Thyroid gland (tissue), 4 donors: ENCODE measurements at regions not wholly inside any gene's neighbourhood (a gene's known extent, or its start where the extent isn't known, plus 50 kb on each side); places are given as distances from the start of the nearest gene placed in this dataset.

ENCODE experiments used
- DNase-seq, 2 donors: peaks; one replicate each; pipeline ENCODE4 v3.0.0-alpha.2; 2019
- H3K27ac ChIP-seq, 3 donors: fragments of 200-600 bp; sonication (generic); 1 replicate in 2 of 3; 2 replicates in 1 of 3; pipeline ENCODE4 v1.5.1; 2016 to 2019; ENCODE audit warnings: mild to moderate bottlenecking in 1 of 3, moderate library complexity in 1 of 3
- H3K27me3 ChIP-seq: fragments of 200-600 bp; sonication (generic); one replicate; pipeline ENCODE4 v1.5.1; 2019
- H3K36me3 ChIP-seq, 2 donors: fragments of 200-600 bp; sonication (generic); one replicate each; pipeline ENCODE4 v1.5.1; 2016 to 2019
- H3K4me1 ChIP-seq, 2 donors: fragments of 200-600 bp; sonication (generic); one replicate each; pipeline ENCODE4 v1.5.1; 2017 to 2019
- H3K4me3 ChIP-seq, 3 donors: fragments of 200-600 bp; sonication (generic); replicated peaks in 1 of 3; 1 replicate in 2 of 3; 2 replicates in 1 of 3; pipeline ENCODE4 v1.5.1; 2016; ENCODE audit warnings: mild to moderate bottlenecking in 1 of 3
- H3K9me3 ChIP-seq: fragments of 200-600 bp; sonication (generic); one replicate; pipeline ENCODE4 v1.5.1; 2017
- POLR2A ChIP-seq, 2 donors: fragments of 450-650 bp; IDR thresholded peaks; one replicate each; pipeline ENCODE4 v1.6.1; 2017; ENCODE audit warnings: antibody characterized with exemption in 2 of 2, mild to moderate bottlenecking in 2 of 2, moderate library complexity in 1 of 2
- WGBS, 2 donors: methylation state at CpG; one replicate each; pipeline ENCODE4 v1.1.5; 2017; 5-methylcytosine and 5-hydroxymethylcytosine counted together
- intact Hi-C: fragments of 100-400 bp; cut with DNase I; formaldehyde crosslinking; loops from one replicate; pipeline ENCODE4 v1.15.1; 2023
- TF ChIP-seq, protein P1 (sequence below), 6 experiments: fragments of 200-600 bp in 3 of 6; fragments of 450-650 bp in 3 of 6; sonication (generic) in 3 of 6; IDR thresholded peaks; one replicate each; pipeline ENCODE4 v1.5.1; 2016 to 2019; ENCODE audit warnings: antibody characterized with exemption in 6 of 6, mild to moderate bottlenecking in 2 of 6, inconsistent platforms in 1 of 6, moderate library complexity in 1 of 6

DNA sequence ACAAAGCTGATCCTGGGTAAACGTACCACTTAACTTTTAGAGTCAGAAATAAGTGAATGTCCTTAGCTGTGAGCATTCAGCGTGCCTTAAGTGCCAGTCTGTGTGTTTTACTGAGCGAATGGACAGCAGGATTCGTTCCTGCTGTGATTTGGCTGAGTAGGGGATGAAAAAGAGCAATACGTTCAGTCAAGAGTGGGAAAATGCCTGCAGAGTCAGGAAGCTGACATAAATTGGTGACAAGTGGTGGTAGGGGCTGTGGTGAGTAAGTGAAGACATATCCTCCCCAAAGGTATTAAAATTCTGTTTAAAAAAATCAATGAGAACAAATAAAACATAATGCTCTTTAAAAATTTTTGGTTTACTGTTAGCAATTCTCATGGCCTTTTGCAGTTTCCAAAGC is 56.6 kb upstream of the TNIP3 start:
- no peak for DNase-seq
- H3K4me3 ChIP-seq, result no peak overlapping the region
- no peaks in the 10 kb centered on the region for H3K4me1 ChIP-seq
- H3K36me3 ChIP-seq, result no peaks in the 10 kb centered on the region
- no peaks in the 10 kb centered on the region for H3K27me3 ChIP-seq
- WGBS, 2 donors, result 27 to 35% methylated on average over 5 of the region's 5 CpGs
- intact Hi-C loops, result no loop called here
- no peaks in the 10 kb centered on the region for H3K9me3 ChIP-seq
- H3K27ac ChIP-seq, result no peak overlapping the region
- TF ChIP-seq, protein P1, sequence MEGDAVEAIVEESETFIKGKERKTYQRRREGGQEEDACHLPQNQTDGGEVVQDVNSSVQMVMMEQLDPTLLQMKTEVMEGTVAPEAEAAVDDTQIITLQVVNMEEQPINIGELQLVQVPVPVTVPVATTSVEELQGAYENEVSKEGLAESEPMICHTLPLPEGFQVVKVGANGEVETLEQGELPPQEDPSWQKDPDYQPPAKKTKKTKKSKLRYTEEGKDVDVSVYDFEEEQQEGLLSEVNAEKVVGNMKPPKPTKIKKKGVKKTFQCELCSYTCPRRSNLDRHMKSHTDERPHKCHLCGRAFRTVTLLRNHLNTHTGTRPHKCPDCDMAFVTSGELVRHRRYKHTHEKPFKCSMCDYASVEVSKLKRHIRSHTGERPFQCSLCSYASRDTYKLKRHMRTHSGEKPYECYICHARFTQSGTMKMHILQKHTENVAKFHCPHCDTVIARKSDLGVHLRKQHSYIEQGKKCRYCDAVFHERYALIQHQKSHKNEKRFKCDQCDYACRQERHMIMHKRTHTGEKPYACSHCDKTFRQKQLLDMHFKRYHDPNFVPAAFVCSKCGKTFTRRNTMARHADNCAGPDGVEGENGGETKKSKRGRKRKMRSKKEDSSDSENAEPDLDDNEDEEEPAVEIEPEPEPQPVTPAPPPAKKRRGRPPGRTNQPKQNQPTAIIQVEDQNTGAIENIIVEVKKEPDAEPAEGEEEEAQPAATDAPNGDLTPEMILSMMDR (IDR thresholded peaks at IDR 0.05), result no peak
- TF ChIP-seq POLR2A (IDR thresholded peaks at IDR 0.05), result no peak

GRCh38 chr4:121219227-121219626 is 55.1 kb upstream of the TNIP3 start:
- no peaks in the 10 kb centered on the region for H3K27me3 ChIP-seq

DNA sequence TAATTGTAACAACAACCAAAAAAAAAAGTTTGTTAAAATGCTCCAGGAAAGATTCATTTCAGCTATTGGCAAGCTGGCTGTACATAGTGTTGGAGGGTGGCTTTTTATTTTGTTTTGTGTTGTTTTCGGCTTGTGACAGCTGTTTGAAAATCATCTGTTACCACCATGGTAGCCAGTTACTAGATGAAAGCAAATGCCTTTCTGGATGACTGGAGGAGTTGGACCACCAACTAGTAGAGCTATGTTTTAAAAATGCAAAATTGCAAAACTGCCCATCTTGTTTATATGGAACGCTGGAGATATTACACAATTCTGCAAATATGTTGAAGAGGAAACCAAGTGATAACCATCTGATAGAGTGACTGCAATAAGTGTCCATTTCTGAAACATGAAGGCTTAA is 53.2 kb upstream of the TNIP3 start:
- TF ChIP-seq, protein P1 (IDR thresholded peaks at IDR 0.05), result no peak
- no peak for TF ChIP-seq POLR2A (IDR thresholded peaks at IDR 0.05)
- Histone ChIP-seq H3K4me3 (no peak overlapping the region), H3K27me3 (no peaks in the 10 kb centered on the region), H3K27ac (no peak overlapping the region), H3K4me1 (no peaks in the 10 kb centered on the region), H3K36me3 (no peaks in the 10 kb centered on the region), H3K9me3 (no peaks in the 10 kb centered on the region)
- WGBS, 2 donors, result 74 to 77% methylated on average over 2 of the region's 2 CpGs
- no peak for DNase-seq
- intact Hi-C loops, result no loop called here

More at GRCh38 chr4:121219227-121219626, 55.1 kb upstream of the TNIP3 start:
- 64 to 86% methylated on average over 1 of the region's 1 CpG for WGBS, 2 donors
- H3K4me1 ChIP-seq, result no peaks in the 10 kb centered on the region
- intact Hi-C loops, result no loop called here
- H3K36me3 ChIP-seq, result no peaks in the 10 kb centered on the region
- no peak overlapping the region for H3K27ac ChIP-seq
- TF ChIP-seq, protein P1 (IDR thresholded peaks at IDR 0.05), result no peak
- TF ChIP-seq POLR2A (IDR thresholded peaks at IDR 0.05), result no peak
- H3K4me3 ChIP-seq, result no peak overlapping the region
- DNase-seq, result no peak
- no peaks in the 10 kb centered on the region for H3K9me3 ChIP-seq

DNA sequence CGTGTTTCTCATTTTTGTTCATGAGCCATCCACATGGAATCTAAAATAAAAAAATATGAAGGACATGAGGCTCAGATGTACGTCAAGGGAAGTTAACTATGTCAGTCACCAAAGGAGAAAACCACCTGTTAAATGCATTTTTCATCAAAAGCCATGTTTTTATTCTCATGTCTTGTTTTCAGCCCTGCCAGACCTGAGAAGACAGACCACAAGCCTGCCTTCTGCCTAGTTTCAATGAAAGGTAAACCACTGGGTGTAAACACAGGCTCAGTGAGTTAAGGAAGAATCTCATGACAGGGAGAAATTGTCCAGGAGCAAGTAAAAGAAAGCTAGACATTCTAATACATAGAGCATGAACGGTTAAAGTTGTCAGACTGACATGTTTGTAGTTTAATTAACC is 52.3 kb upstream of the TNIP3 start:
- Histone ChIP-seq H3K27ac (no peak overlapping the region), H3K4me1 (no peaks in the 10 kb centered on the region), H3K4me3 (no peak overlapping the region), H3K9me3 (no peaks in the 10 kb centered on the region), H3K36me3 (no peaks in the 10 kb centered on the region), H3K27me3 (no peaks in the 10 kb centered on the region)
- intact Hi-C loops, result no loop called here
- 83% methylated on average over 3 of the region's 3 CpGs for WGBS, 2 donors
- no peak for TF ChIP-seq POLR2A (IDR thresholded peaks at IDR 0.05)
- TF ChIP-seq, protein P1 (IDR thresholded peaks at IDR 0.05), result no peak
- DNase-seq, result no peak

DNA sequence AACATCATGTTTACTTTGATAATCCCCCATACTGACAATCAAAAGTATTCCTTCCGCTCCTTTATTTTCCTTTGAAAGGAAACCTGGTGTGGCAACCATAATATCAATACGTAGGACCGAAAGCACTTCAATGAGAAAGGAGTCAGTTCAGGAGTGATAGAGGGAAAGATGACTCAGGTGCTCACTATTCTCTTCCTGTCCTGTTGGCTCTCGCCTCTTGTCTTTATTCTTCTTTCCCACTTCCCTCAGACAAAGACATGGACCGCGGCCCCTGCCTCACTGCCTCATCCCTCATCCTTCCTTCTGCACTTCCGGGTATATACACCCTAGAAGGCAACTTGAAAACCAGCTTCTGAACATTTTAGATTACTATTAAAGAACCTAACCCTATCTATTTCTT is 49.8 kb upstream of the TNIP3 start:
- intact Hi-C loops, result no loop called here
- Histone ChIP-seq H3K4me1 (no peaks in the 10 kb centered on the region), H3K9me3 (no peaks in the 10 kb centered on the region), H3K36me3 (no peaks in the 10 kb centered on the region), H3K4me3 (no peak overlapping the region), H3K27me3 (no peaks in the 10 kb centered on the region), H3K27ac (no peak overlapping the region)
- 92 to 93% methylated on average over 7 of the region's 7 CpGs for WGBS, 2 donors
- no peak for DNase-seq
- TF ChIP-seq, protein P1 (IDR thresholded peaks at IDR 0.05), result no peak
- no peak for TF ChIP-seq POLR2A (IDR thresholded peaks at IDR 0.05)
